ENCODE measurements at regions not wholly inside any gene's neighbourhood (a gene's known extent, or its start where the extent isn't known, plus 50 kb on each side); places are given as distances from the start of the nearest gene placed in this dataset.

DNA sequence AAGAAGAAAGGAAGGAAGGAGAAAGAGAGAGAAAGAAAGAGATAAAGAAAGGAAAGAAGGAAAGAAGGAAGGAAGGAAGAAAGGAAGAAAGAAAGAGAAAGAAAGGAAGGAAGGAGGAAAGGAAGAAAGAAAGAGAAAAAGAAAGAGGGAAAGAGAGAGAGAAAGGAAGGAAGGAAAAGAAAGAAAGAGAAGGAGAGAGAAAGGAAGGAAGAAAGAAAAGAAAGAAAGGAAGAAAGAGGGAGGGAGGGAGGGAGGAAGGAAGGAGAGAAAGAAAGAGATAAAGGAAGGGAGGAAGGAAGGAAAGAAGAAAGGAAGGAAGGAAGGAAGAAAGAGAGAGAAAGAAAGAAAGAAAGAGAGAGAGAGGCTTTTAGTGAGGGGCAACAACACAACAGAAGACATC is 135.1 kb upstream of the VSTM2B start:
- Histone ChIP-seq H3K4me3 (no peak overlapping the region), H3K4me1 (no peaks in the 10 kb centered on the region), H3K9me3 (peaks cover 15% of the 10 kb centered on the region; the same call in 1 of the 3 replicates), H3K4me2 (no peak overlapping the region), H3K27ac (no peak overlapping the region)
- TF ChIP-seq RCOR1 (IDR thresholded peaks at IDR 0.05; ENCODE audit: low read depth, low read length) (no peak), RNF2 (IDR thresholded peaks at IDR 0.05; ENCODE audit: borderline replicate concordance, low read depth) (no peak), FOXS1 (CRISPR knock-in tag; IDR thresholded peaks at IDR 0.05) (no peak), HOXB5 (CRISPR knock-in tag; IDR thresholded peaks at IDR 0.05) (no peak), SREBF2 (IDR thresholded peaks at IDR 0.05) (no peak), MAZ (IDR thresholded peaks at IDR 0.05; ENCODE audit: borderline replicate concordance, low read depth, low read length) (no peak), HEYL (CRISPR knock-in tag; IDR thresholded peaks at IDR 0.05) (no peak), ESRRA (IDR thresholded peaks at IDR 0.05; ENCODE audit: borderline replicate concordance, low read length) (no peak), KDM1A (IDR thresholded peaks at IDR 0.05; ENCODE audit: low read depth) (no peak), RFX5 (IDR thresholded peaks at IDR 0.05) (no peak), EHF (CRISPR knock-in tag; IDR thresholded peaks at IDR 0.05) (no peak), HOXB13 (CRISPR knock-in tag; IDR thresholded peaks at IDR 0.05; ENCODE audit: low read depth) (no peak), NPAS2 (CRISPR knock-in tag; IDR thresholded peaks at IDR 0.05; ENCODE audit: borderline replicate concordance) (no peak), SMC3 (IDR thresholded peaks at IDR 0.05) (no peak), ZFP36 (IDR thresholded peaks at IDR 0.05; ENCODE audit: borderline replicate concordance, partially characterized antibody) (no peak), EHMT2 (IDR thresholded peaks at IDR 0.05; ENCODE audit: low read depth) (no peak)
- TF ChIP-seq, protein P1, sequence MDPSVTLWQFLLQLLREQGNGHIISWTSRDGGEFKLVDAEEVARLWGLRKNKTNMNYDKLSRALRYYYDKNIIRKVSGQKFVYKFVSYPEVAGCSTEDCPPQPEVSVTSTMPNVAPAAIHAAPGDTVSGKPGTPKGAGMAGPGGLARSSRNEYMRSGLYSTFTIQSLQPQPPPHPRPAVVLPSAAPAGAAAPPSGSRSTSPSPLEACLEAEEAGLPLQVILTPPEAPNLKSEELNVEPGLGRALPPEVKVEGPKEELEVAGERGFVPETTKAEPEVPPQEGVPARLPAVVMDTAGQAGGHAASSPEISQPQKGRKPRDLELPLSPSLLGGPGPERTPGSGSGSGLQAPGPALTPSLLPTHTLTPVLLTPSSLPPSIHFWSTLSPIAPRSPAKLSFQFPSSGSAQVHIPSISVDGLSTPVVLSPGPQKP (IDR thresholded peaks at IDR 0.05; ENCODE audit: low read depth, low read length), result no peak
- TF ChIP-seq, protein P2, sequence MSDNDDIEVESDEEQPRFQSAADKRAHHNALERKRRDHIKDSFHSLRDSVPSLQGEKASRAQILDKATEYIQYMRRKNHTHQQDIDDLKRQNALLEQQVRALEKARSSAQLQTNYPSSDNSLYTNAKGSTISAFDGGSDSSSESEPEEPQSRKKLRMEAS (IDR thresholded peaks at IDR 0.05), result no peak
- POLR2A ChIA-PET, result no interaction called here
- no peak for DNase-seq (ENCODE audit: low read depth in 1 of 2, low spot score in 1 of 2)
- CTCF ChIA-PET, result no interaction called here
- ATAC-seq, result no peak
- no peak for FAIRE-seq

DNA sequence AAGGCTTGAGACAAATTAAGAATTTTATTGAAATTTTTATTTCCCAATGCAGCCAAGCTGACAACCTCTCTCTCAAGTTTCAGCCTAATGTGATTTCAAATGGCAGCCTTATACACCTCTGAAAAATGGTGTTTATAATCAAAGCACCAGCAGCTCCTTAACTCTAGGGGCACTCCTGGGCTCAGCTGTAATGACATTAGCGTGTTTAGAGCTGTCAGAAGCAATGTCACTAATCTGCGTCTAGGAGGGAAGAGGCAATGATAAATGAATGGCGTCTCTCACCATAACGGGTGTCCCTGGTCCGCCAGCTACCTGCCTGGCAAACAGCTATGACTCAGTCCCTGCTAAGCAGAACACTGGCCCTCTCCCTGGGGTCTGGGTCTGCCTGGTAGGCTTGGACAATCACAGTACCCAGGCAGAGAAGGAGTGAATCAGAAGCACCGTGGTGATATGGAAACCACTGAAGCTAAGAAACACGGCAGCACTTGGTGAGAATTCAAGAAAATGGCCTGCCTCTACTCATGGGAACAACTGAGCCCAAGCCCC is 131.8 kb upstream of the VSTM2B start:
- FAIRE-seq, result peak; percentile 18
- ChIA-PET CTCF (interaction anchor here (1.0 to 1.3 kb wide), 3 partner anchors 12 to 1276 kb away, joined by 3 read pairs; no protein-coding TSS in a partner anchor), POLR2A (no interaction called here)
- Histone ChIP-seq H3K4me3 (no peak overlapping the region), H3K27ac (no peak overlapping the region), H3K4me2 (no peak overlapping the region), H3K9me3 (peaks cover 15% of the 10 kb centered on the region; the same call in 1 of the 3 replicates), H3K4me1 (no peaks in the 10 kb centered on the region)
- 13% methylated on average over 7 of the region's 7 CpGs for WGBS (ENCODE audit: missing lambda C conversion rate)
- DNase-seq (ENCODE audit: low read depth in 1 of 2, low spot score in 1 of 2), result no peak
- no peak for TF ChIP-seq RAD21 (conservative IDR thresholded peaks at IDR 0.05 in 1 of 2, IDR thresholded peaks at IDR 0.05 in 1 of 2)
- ATAC-seq, result peak; percentile 21 to 69; a peak in 3 of 6 replicates

DNA sequence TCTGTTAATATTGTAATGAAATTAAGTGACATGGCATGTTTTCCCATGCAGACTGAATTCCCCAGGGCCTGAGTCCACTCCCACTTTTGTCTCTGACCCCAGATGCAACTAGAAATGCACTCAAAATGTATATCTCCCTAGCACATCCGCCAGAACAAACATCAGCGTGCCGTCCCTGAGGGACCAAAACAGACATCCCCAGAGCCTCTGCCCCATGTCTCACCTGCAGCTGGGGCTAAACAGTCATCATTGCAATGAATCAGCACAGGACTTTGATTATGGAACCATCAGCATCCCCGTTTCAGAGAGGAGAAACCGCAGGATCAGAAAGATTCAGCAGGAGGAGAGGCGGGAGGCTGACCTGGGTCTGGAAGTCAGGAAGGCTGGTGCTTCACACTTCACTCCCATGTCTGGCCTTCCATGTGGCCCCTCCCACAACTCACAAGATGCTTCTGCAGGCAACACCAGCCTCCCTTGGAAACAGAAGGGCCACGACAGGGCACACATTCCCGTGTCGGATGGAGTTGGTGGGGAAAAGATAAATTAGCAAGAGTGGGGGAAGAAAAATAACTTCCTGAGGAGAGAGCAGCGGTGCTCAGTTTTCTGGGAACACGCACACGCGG is 130.6 kb upstream of the VSTM2B start:
- DNase-seq (ENCODE audit: low read depth in 1 of 2, low spot score in 1 of 2) (no peak), FAIRE-seq (no peak), ATAC-seq (no peak)
- Histone ChIP-seq H3K4me1 (no peaks in the 10 kb centered on the region), H3K9me3 (0 out of 3 replicates have a peak, but pooled peaks cover 6% of the 10 kb centered on the region), H3K27ac (no peak overlapping the region), H3K4me2 (no peak overlapping the region), H3K4me3 (no peak overlapping the region)
- ChIA-PET POLR2A (no interaction called here), CTCF (interaction anchor here (1.1 kb wide), 1 partner anchor 321 kb away, joined by 3 read pairs; no protein-coding TSS in a partner anchor)
- 43% methylated on average over 13 of the region's 13 CpGs for whole genome bisulfite sequencing (ENCODE audit: missing lambda C conversion rate)
- TF ChIP-seq CHD2 (IDR thresholded peaks at IDR 0.05; ENCODE audit: low read length, partially characterized antibody), result no peak
- no peak for TF ChIP-seq CEBPB (IDR thresholded peaks at IDR 0.05)
- no peak for TF ChIP-seq TP53 (CRISPR knock-in tag; IDR thresholded peaks at IDR 0.05)
- TF ChIP-seq, protein P3, sequence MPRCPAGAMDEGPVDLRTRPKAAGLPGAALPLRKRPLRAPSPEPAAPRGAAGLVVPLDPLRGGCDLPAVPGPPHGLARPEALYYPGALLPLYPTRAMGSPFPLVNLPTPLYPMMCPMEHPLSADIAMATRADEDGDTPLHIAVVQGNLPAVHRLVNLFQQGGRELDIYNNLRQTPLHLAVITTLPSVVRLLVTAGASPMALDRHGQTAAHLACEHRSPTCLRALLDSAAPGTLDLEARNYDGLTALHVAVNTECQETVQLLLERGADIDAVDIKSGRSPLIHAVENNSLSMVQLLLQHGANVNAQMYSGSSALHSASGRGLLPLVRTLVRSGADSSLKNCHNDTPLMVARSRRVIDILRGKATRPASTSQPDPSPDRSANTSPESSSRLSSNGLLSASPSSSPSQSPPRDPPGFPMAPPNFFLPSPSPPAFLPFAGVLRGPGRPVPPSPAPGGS (IDR thresholded peaks at IDR 0.05), result no peak
- TF ChIP-seq, protein P1 (IDR thresholded peaks at IDR 0.05; ENCODE audit: low read depth, low read length), result no peak
- TF ChIP-seq, protein P4, sequence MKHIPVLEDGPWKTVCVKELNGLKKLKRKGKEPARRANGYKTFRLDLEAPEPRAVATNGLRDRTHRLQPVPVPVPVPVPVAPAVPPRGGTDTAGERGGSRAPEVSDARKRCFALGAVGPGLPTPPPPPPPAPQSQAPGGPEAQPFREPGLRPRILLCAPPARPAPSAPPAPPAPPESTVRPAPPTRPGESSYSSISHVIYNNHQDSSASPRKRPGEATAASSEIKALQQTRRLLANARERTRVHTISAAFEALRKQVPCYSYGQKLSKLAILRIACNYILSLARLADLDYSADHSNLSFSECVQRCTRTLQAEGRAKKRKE (CRISPR knock-in tag; IDR thresholded peaks at IDR 0.05; ENCODE audit: low read depth), result no peak
- no peak for TF ChIP-seq MAZ (IDR thresholded peaks at IDR 0.05; ENCODE audit: borderline replicate concordance, low read depth, low read length)
- no peak for TF ChIP-seq POLR2AphosphoS2 (conservative IDR thresholded peaks at IDR 0.05; ENCODE audit: low read length)
- TF ChIP-seq ZC3H11A (IDR thresholded peaks at IDR 0.05), result no peak

All from A549 (cell line).